K562 (cell line): ENCODE measurements at regions not wholly inside any gene's neighbourhood (a gene's known extent, or its start where the extent isn't known, plus 50 kb on each side); places are given as distances from the start of the nearest gene placed in this dataset.

Experiments used
- ELF1 ChIP-seq: fragments of 200-800 bp; sonication (Bioruptor generic); IDR thresholded peaks from 2 replicates; pipeline ENCODE4 v1.6.1; 2016; ENCODE audit warnings: missing genetic modification characterization, missing compliant biosample characterization
- HMG20B ChIP-seq: fragments of 250-450 bp; sonication (Bioruptor Pico); IDR thresholded peaks from 2 replicates; pipeline ENCODE4 v1.5.0; 2021; ENCODE audit warnings: mild to moderate bottlenecking
- TCF15 ChIP-seq: fragments of 250-450 bp; sonication (Bioruptor Pico); IDR thresholded peaks from 2 replicates; pipeline ENCODE4 v1.8.0; 2022; ENCODE audit warnings: moderate library complexity, mild to moderate bottlenecking, inconsistent platforms
- ZBTB34 ChIP-seq: fragments of 250-450 bp; sonication (Bioruptor Pico); IDR thresholded peaks from 2 replicates; pipeline ENCODE4 v1.8.0; 2021; ENCODE audit warnings: mild to moderate bottlenecking, moderate library complexity

GRCh38 chrX:151287954-151288353 lies 109.1 kb upstream of the VMA21 start:
- TF ChIP-seq ZBTB34 (CRISPR knock-in tag) (no peak), HMG20B (CRISPR knock-in tag) (no peak), TCF15 (CRISPR knock-in tag) (no peak), ELF1 (tag) (no peak)
